ENCODE measurements at regions not wholly inside any gene's neighbourhood (a gene's known extent, or its start where the extent isn't known, plus 50 kb on each side); places are given as distances from the start of the nearest gene placed in this dataset.

- H3K4me3 ChIP-seq (replicated peaks in 1 of 3; ENCODE audit: low read depth in 2 of 3, low read length in 3 of 3): no peak overlapping the region
- no peaks in the 10 kb centered on the region for H4K20me1 ChIP-seq (ENCODE audit: insufficient read depth, low read length)
- intact Hi-C loops (cut with micrococcal nuclease): no loop called here
- H3K27me3 Mint-ChIP-seq (ENCODE audit: low read depth in 3 of 3): peaks cover 2 to 18% (median 9%) of the 10 kb centered on the region in 3 donors
- peaks cover 4% of the 10 kb centered on the region for H3K4me1 Mint-ChIP-seq
- H2AFZ ChIP-seq (ENCODE audit: insufficient read depth, low read depth, low read length, poor library complexity, severe bottlenecking): no peak overlapping the region
- no peaks in the 10 kb centered on the region for H3K27me3 ChIP-seq (ENCODE audit: control insufficient read depth in 2 of 2, insufficient read depth in 2 of 2, low read length in 2 of 2)
- no peak overlapping the region for H3K4me3 Mint-ChIP-seq
- H3K9me3 ChIP-seq (replicated peaks in 1 of 2; ENCODE audit: control insufficient read depth in 1 of 2, insufficient read depth in 1 of 2, low read length in 2 of 2): no peaks in the 10 kb centered on the region
- TF ChIP-seq, protein P1, sequence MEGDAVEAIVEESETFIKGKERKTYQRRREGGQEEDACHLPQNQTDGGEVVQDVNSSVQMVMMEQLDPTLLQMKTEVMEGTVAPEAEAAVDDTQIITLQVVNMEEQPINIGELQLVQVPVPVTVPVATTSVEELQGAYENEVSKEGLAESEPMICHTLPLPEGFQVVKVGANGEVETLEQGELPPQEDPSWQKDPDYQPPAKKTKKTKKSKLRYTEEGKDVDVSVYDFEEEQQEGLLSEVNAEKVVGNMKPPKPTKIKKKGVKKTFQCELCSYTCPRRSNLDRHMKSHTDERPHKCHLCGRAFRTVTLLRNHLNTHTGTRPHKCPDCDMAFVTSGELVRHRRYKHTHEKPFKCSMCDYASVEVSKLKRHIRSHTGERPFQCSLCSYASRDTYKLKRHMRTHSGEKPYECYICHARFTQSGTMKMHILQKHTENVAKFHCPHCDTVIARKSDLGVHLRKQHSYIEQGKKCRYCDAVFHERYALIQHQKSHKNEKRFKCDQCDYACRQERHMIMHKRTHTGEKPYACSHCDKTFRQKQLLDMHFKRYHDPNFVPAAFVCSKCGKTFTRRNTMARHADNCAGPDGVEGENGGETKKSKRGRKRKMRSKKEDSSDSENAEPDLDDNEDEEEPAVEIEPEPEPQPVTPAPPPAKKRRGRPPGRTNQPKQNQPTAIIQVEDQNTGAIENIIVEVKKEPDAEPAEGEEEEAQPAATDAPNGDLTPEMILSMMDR (IDR thresholded peaks at IDR 0.05): no peak
- DNase-seq: no peak
- H3K9ac ChIP-seq (ENCODE audit: insufficient read depth, low read length, poor library complexity, severe bottlenecking): no peak overlapping the region
- H3K4me2 ChIP-seq (replicated peaks; ENCODE audit: extremely low read depth, low read length, poor library complexity, severe bottlenecking): no peak overlapping the region
- no peak overlapping the region for H3K27ac ChIP-seq (ENCODE audit: low read depth in 1 of 2, low read length in 2 of 2)
- 86% methylated on average over 7 of the region's 16 CpGs for WGBS (ENCODE audit: insufficient coverage)
- no peak overlapping the region for H3K27ac Mint-ChIP-seq
- H3K36me3 Mint-ChIP-seq: no peaks in the 10 kb centered on the region
- peaks cover 0 to 5% of the 10 kb centered on the region in 2 donors for H3K4me1 ChIP-seq (ENCODE audit: control insufficient read depth in 1 of 2, insufficient read depth in 2 of 2, low read length in 2 of 2)
- H3K36me3 ChIP-seq (replicated peaks in 1 of 2; ENCODE audit: control insufficient read depth in 1 of 2, insufficient read depth in 2 of 2, low read length in 2 of 2): no peaks in the 10 kb centered on the region
- H3K9me3 Mint-ChIP-seq: no peaks in the 10 kb centered on the region
- H3K79me2 ChIP-seq (ENCODE audit: insufficient read depth, low read length): no peaks in the 10 kb centered on the region
Observed at GRCh38 chr22:23405366-23405851, 174.7 kb downstream of the IGLL1 start.

DNA sequence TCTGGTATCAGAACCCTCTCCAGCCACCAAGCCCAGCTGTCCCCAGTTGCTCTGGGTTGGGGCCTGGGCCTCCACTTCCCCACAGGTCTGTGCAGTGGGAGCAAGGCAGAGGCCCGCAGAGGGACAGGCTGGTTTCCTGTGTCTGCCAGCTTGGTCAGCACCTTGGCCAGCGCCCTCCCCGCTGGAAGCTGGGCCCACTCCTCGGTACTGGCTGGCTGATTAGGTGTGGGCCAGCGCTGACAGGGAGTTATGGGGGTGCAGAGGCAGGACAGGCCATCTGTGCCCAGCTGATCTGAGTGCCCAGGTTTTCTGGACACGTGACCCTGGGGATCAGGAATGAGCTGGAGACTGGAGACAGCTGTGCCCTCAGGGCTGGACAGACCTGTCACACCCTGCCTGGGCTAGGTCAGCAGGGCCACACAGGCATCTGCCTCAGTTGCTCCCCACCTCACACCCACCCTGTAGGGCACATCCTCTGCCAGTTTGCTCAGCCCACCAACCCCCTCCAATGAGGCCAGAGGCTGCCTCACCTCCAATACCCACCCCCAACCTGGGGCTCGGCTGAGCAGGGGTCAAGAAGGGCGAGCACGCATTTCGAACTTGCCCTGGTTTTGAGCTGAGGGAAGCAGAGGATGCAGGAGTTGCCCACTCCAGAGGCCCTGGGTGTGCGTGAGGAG, 175.3 kb downstream of the IGLL1 start:
- Histone ChIP-seq H3K9ac (ENCODE audit: insufficient read depth, low read length, poor library complexity, severe bottlenecking) (no peak overlapping the region), H3K27me3 (ENCODE audit: control insufficient read depth in 2 of 2, insufficient read depth in 2 of 2, low read length in 2 of 2) (no peaks in the 10 kb centered on the region), H3K4me3 (replicated peaks in 1 of 3; ENCODE audit: low read depth in 2 of 3, low read length in 3 of 3) (no peak overlapping the region), H3K79me2 (ENCODE audit: insufficient read depth, low read length) (no peaks in the 10 kb centered on the region), H3K4me2 (replicated peaks; ENCODE audit: extremely low read depth, low read length, poor library complexity, severe bottlenecking) (no peak overlapping the region), H3K9me3 (replicated peaks in 1 of 2; ENCODE audit: control insufficient read depth in 1 of 2, insufficient read depth in 1 of 2, low read length in 2 of 2) (no peaks in the 10 kb centered on the region), H3K27ac (ENCODE audit: low read depth in 1 of 2, low read length in 2 of 2) (no peak overlapping the region), H4K20me1 (ENCODE audit: insufficient read depth, low read length) (no peaks in the 10 kb centered on the region), H3K4me1 (ENCODE audit: control insufficient read depth in 1 of 2, insufficient read depth in 2 of 2, low read length in 2 of 2) (peaks cover 0 to 5% of the 10 kb centered on the region in 2 donors), H2AFZ (ENCODE audit: insufficient read depth, low read depth, low read length, poor library complexity, severe bottlenecking) (no peak overlapping the region), H3K36me3 (replicated peaks in 1 of 2; ENCODE audit: control insufficient read depth in 1 of 2, insufficient read depth in 2 of 2, low read length in 2 of 2) (no peaks in the 10 kb centered on the region)
- Mint-ChIP-seq H3K4me3 (no peak overlapping the region), H3K27ac (no peak overlapping the region), H3K27me3 (ENCODE audit: low read depth in 3 of 3) (peaks cover 2 to 18% (median 9%) of the 10 kb centered on the region in 3 donors), H3K36me3 (no peaks in the 10 kb centered on the region), H3K9me3 (no peaks in the 10 kb centered on the region), H3K4me1 (peaks cover 4% of the 10 kb centered on the region)
- DNase-seq: no peak
- WGBS (ENCODE audit: insufficient coverage): 60% methylated on average over 10 of the region's 11 CpGs
- intact Hi-C loops (cut with micrococcal nuclease): no loop called here
- TF ChIP-seq, protein P1 (IDR thresholded peaks at IDR 0.05): no peak
